Naive B cell (primary cell): ENCODE measurements at regions not wholly inside any gene's neighbourhood (a gene's known extent, or its start where the extent isn't known, plus 50 kb on each side); places are given as distances from the start of the nearest gene placed in this dataset.

ENCODE experiments used
- ATAC-seq, 2 donors: fragments of 150-1000 bp; cut with Tn5 transposase; 2 replicates each; pipeline ENCODE4 v1.10.0; 2021; ENCODE audit warnings: low read depth in 2 of 2, mild to moderate bottlenecking in 2 of 2, moderate library complexity in 2 of 2
- DNase-seq: peaks from one replicate; pipeline ENCODE4 v3.0.0; 2022
- H3K27ac Mint-ChIP-seq, 6 donors: one replicate each; pipeline ENCODE4 v1.8.0; 2020 to 2022; ENCODE audit warnings: mild to moderate bottlenecking in 6 of 6, mixed read lengths in 6 of 6, moderate library complexity in 5 of 6, inconsistent platforms in 2 of 6
- H3K27me3 Mint-ChIP-seq, 3 donors: one replicate each; pipeline ENCODE4 v1.8.0; 2021 to 2022; ENCODE audit warnings: mixed read lengths in 3 of 3, mild to moderate bottlenecking in 1 of 3
- H3K36me3 Mint-ChIP-seq, 2 donors: one replicate each; pipeline ENCODE4 v1.8.0; 2020 to 2022; ENCODE audit warnings: mixed read lengths in 2 of 2, inconsistent platforms in 1 of 2, mild to moderate bottlenecking in 1 of 2
- H3K4me1 Mint-ChIP-seq, 3 donors: one replicate each; pipeline ENCODE4 v1.8.0; 2020 to 2022; ENCODE audit warnings: mixed read lengths in 3 of 3, inconsistent platforms in 1 of 3, mild to moderate bottlenecking in 1 of 3, moderate library complexity in 1 of 3
- H3K4me3 Mint-ChIP-seq, 8 donors: one replicate each; pipeline ENCODE4 v1.8.0; 2020 to 2022; ENCODE audit warnings: mild to moderate bottlenecking in 8 of 8, mixed read lengths in 8 of 8, moderate library complexity in 8 of 8, inconsistent platforms in 2 of 8
- H3K9me3 Mint-ChIP-seq, 7 donors: one replicate each; pipeline ENCODE4 v1.8.0; 2020 to 2022; ENCODE audit warnings: mixed read lengths in 7 of 7, mild to moderate bottlenecking in 5 of 7, inconsistent platforms in 2 of 7, moderate library complexity in 1 of 7

- peaks cover 6 to 13% (median 11%) of the 10 kb centered on the region in 3 donors for H3K27me3 Mint-ChIP-seq
- peaks cover 0 to 4% (median 0%) of the 10 kb centered on the region in 3 donors for H3K4me1 Mint-ChIP-seq
- DNase-seq = no peak
- ATAC-seq = no peak
- H3K9me3 Mint-ChIP-seq = peaks cover 0 to 6% (median 3%) of the 10 kb centered on the region in 7 donors
- no peak overlapping the region for H3K27ac Mint-ChIP-seq
- H3K4me3 Mint-ChIP-seq = no peak overlapping the region
- H3K36me3 Mint-ChIP-seq = no peaks in the 10 kb centered on the region
Observed at GRCh38 chr15:80334521-80334920, 69.7 kb upstream of the ARNT2 start.

GRCh38 chr15:80339601-80340000, 64.6 kb upstream of the ARNT2 start:
- peaks cover 0 to 4% (median 0%) of the 10 kb centered on the region in 7 donors for H3K9me3 Mint-ChIP-seq
- peaks cover 24 to 46% (median 44%) of the 10 kb centered on the region in 3 donors for H3K27me3 Mint-ChIP-seq
- DNase-seq (no peak), ATAC-seq (no peak)
- H3K4me1 Mint-ChIP-seq = no peaks in the 10 kb centered on the region
- H3K4me3 Mint-ChIP-seq = no peak overlapping the region
- H3K27ac Mint-ChIP-seq = no peak overlapping the region
- H3K36me3 Mint-ChIP-seq = no peaks in the 10 kb centered on the region

GRCh38 chr15:80342148-80342547, 62.0 kb upstream of the ARNT2 start:
- Mint-ChIP-seq H3K36me3 (no peaks in the 10 kb centered on the region), H3K4me1 (no peaks in the 10 kb centered on the region), H3K27me3 (peaks cover 21 to 47% (median 45%) of the 10 kb centered on the region in 3 donors), H3K9me3 (peaks cover 0 to 2% (median 0%) of the 10 kb centered on the region in 7 donors), H3K27ac (no peak overlapping the region), H3K4me3 (no peak overlapping the region)
- ATAC-seq = no peak
- no peak for DNase-seq

- no peaks in the 10 kb centered on the region for H3K4me1 Mint-ChIP-seq
- no peak for DNase-seq
- no peak overlapping the region for H3K27ac Mint-ChIP-seq
- ATAC-seq = no peak
- no peak overlapping the region for H3K4me3 Mint-ChIP-seq
- no peaks in the 10 kb centered on the region for H3K36me3 Mint-ChIP-seq
- peaks cover 0 to 2% (median 0%) of the 10 kb centered on the region in 7 donors for H3K9me3 Mint-ChIP-seq
- peaks cover 22 to 56% (median 47%) of the 10 kb centered on the region in 3 donors for H3K27me3 Mint-ChIP-seq
Observed at GRCh38 chr15:80343554-80343992, 60.6 kb upstream of the ARNT2 start.

- H3K27ac Mint-ChIP-seq = no peak overlapping the region
- H3K4me1 Mint-ChIP-seq = no peaks in the 10 kb centered on the region
- H3K36me3 Mint-ChIP-seq = no peaks in the 10 kb centered on the region
- ATAC-seq = no peak
- no peak for DNase-seq
- no peak overlapping the region for H3K4me3 Mint-ChIP-seq
- peaks cover 32 to 52% (median 34%) of the 10 kb centered on the region in 3 donors for H3K27me3 Mint-ChIP-seq
- peaks cover 0 to 5% (median 0%) of the 10 kb centered on the region in 7 donors for H3K9me3 Mint-ChIP-seq
Observed at GRCh38 chr15:80350941-80351610, 53.1 kb upstream of the ARNT2 start.
